ENCODE measurements at regions not wholly inside any gene's neighbourhood (a gene's known extent, or its start where the extent isn't known, plus 50 kb on each side); places are given as distances from the start of the nearest gene placed in this dataset.
A peak's percentile ranks its signal among the peaks of the same experiment; 100 is the strongest.

DNA sequence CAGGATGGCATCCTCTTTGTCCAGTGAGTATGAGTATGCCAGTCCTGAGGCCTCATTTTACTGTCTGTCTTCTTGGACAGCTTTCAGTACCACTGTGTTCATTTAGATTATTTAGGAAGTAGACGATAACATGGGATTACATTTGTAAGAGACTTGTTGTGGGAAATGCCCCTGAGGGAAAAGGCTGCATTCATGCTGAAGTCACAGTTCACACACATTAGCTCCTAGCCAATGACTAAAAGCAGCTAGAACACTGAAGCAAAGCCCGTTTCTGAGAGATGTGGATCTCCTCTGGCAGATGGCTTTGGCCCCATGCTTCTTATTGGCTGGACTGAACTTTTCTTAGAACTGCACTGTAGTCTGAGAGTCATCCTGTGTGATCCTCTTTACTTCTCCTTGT is 242.4 kb downstream of the FAM76B start:
- Histone ChIP-seq H3K4me1 (ENCODE audit: insufficient read depth, low read length, poor library complexity, severe bottlenecking) (no peaks in the 10 kb centered on the region), H3K4me3 (ENCODE audit: low read depth, low read length, poor library complexity, severe bottlenecking) (no peak overlapping the region), H3K27ac (ENCODE audit: low read depth, low read length, poor library complexity, severe bottlenecking) (no peak overlapping the region), H3K9me3 (ENCODE audit: low read depth, low read length, poor library complexity, severe bottlenecking) (no peaks in the 10 kb centered on the region), H3K27me3 (replicated peaks; ENCODE audit: insufficient read depth, low read depth, low read length, poor library complexity) (no peaks in the 10 kb centered on the region), H3K36me3 (ENCODE audit: insufficient read depth, low read length, poor library complexity, severe bottlenecking) (no peaks in the 10 kb centered on the region)
- TF ChIP-seq CTCF (conservative IDR thresholded peaks at IDR 0.05; ENCODE audit: low read depth, low read length) (no peak), EZH2 (IDR thresholded peaks at IDR 0.05; ENCODE audit: borderline replicate concordance, low read depth, low read length, poor library complexity, severe bottlenecking) (no peak)
- CTCF ChIA-PET = no interaction called here
- intact Hi-C loops (cut with micrococcal nuclease; ENCODE audit: unreplicated experiment) = no loop called here
- DNase-seq (ENCODE audit: low spot score) = no peak
- BruUV-seq (replicated peaks) = no TSS peak
- POLR2A ChIA-PET (ENCODE audit: low non-redundant PET) = no interaction called here

DNA sequence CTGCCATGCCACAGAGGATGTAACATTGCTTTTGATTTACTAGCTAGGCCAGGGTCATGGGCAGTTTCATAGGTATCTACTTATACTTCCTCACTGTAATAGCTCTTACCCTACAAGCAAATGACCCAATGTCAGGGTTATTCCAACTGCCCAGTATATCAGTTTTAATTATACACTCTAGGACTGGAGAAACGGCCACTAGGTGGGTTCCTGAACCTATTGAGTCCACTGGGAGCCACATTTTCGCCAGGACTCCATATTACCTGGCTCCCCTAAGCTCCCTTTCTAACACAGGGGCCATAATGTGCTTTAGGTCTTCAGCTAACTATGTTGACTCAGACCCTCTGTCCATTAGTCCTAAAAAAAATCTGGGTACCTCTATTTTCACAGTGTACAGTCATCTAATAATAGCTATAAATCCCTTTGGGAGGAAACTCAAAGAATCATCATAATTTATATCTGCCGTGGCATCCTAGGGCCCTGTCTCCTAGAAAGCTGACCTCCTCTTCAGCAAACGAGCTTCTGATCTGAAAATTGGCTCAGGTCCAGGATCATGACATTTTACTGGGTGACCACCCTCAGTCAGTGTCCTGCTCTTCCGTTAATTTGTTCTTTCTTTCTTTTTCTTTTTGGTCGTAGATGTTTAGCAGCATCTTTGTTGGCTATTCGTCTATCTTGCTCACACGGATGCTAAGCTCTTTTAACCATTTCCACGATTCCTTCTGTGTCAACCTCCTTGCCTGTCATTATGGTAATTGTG is 244.3 kb downstream of the FAM76B start:
- intact Hi-C loops (cut with micrococcal nuclease; ENCODE audit: unreplicated experiment) = no loop called here
- Histone ChIP-seq H3K4me1 (ENCODE audit: insufficient read depth, low read length, poor library complexity, severe bottlenecking) (no peaks in the 10 kb centered on the region), H3K27me3 (replicated peaks; ENCODE audit: insufficient read depth, low read depth, low read length, poor library complexity) (no peaks in the 10 kb centered on the region), H3K9me3 (ENCODE audit: low read depth, low read length, poor library complexity, severe bottlenecking) (no peaks in the 10 kb centered on the region), H3K27ac (ENCODE audit: low read depth, low read length, poor library complexity, severe bottlenecking) (no peak overlapping the region), H3K36me3 (ENCODE audit: insufficient read depth, low read length, poor library complexity, severe bottlenecking) (no peaks in the 10 kb centered on the region), H3K4me3 (ENCODE audit: low read depth, low read length, poor library complexity, severe bottlenecking) (no peak overlapping the region)
- CTCF ChIA-PET = no interaction called here
- TF ChIP-seq CTCF (conservative IDR thresholded peaks at IDR 0.05; ENCODE audit: low read depth, low read length) = peak; percentile 40
- TF ChIP-seq EZH2 (IDR thresholded peaks at IDR 0.05; ENCODE audit: borderline replicate concordance, low read depth, low read length, poor library complexity, severe bottlenecking) = no peak
- DNase-seq (ENCODE audit: low spot score) = no peak
- POLR2A ChIA-PET (ENCODE audit: low non-redundant PET) = interaction anchor here (0.7 kb wide), 1 partner anchor 187 kb away, joined by 3 read pairs; no protein-coding TSS in a partner anchor
- no TSS peak for BruUV-seq (replicated peaks)

DNA sequence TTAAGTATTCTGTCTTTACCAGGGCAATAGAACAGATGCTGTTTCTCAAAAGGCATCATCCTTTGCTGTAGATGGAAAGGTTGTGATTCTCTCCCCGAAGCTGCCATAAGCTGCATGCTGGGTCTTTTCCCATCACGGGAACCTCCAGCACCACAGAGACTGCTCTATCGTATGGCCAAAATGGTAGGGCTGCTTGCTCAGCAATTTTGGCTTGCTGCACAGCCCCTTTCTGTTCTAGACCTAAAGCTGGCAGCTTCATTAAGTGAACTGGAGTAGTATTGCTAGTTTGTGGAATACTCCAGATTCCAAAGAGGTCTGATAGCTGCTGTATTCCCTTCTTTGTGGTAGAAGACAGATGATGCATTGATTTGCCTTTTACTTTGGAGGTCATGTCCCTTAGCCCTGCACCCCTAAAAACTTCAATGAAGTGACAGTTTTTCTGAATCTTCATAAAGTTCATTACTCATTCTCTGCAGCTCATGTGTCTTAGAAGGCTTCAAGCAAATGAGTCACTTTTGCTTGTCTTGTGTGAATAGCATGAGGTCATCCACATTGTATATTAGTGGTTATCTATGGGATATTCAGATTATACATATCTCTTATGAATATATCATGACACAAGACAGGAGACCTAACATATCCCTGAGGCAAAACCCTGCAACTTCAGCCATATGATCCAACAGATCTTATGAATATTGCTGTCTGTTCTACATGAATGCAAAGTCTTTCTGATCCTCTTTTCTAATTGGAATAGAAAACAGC is 245.3 kb downstream of the FAM76B start:
- Histone ChIP-seq H3K27me3 (replicated peaks; ENCODE audit: insufficient read depth, low read depth, low read length, poor library complexity) (peaks cover 2% of the 10 kb centered on the region), H3K4me3 (ENCODE audit: low read depth, low read length, poor library complexity, severe bottlenecking) (no peak overlapping the region), H3K36me3 (ENCODE audit: insufficient read depth, low read length, poor library complexity, severe bottlenecking) (no peaks in the 10 kb centered on the region), H3K4me1 (ENCODE audit: insufficient read depth, low read length, poor library complexity, severe bottlenecking) (no peaks in the 10 kb centered on the region), H3K27ac (ENCODE audit: low read depth, low read length, poor library complexity, severe bottlenecking) (no peak overlapping the region), H3K9me3 (ENCODE audit: low read depth, low read length, poor library complexity, severe bottlenecking) (no peaks in the 10 kb centered on the region)
- intact Hi-C loops (cut with micrococcal nuclease; ENCODE audit: unreplicated experiment) = no loop called here
- POLR2A ChIA-PET (ENCODE audit: low non-redundant PET) = no interaction called here
- TF ChIP-seq EZH2 (IDR thresholded peaks at IDR 0.05; ENCODE audit: borderline replicate concordance, low read depth, low read length, poor library complexity, severe bottlenecking) = no peak
- no peak for TF ChIP-seq CTCF (conservative IDR thresholded peaks at IDR 0.05; ENCODE audit: low read depth, low read length)
- CTCF ChIA-PET = no interaction called here
- DNase-seq (ENCODE audit: low spot score) = no peak
- no TSS peak for BruUV-seq (replicated peaks)

All from A673 (cell line).